ENCODE measurements at regions not wholly inside any gene's neighbourhood (a gene's known extent, or its start where the extent isn't known, plus 50 kb on each side); places are given as distances from the start of the nearest gene placed in this dataset.
"Not testable (repeated sequence)": the region's sequence is repeated elsewhere in the genome, so short reads cannot be mapped to it uniquely, and the experiment has no call there.

- no peak for DNase-seq
Observed at GRCh38 chr4:155590796-155591585, 75.7 kb upstream of the GUCY1A1 start.

GRCh38 chr4:155588437-155588836 is 78.2 kb upstream of the GUCY1A1 start:
- DNase-seq, result no peak

GRCh38 chr4:155587766-155588165 is 78.9 kb upstream of the GUCY1A1 start:
- no peak for DNase-seq

GRCh38 chr4:155582971-155583437 is 83.6 kb upstream of the GUCY1A1 start:
- DNase-seq, result no peak

- DNase-seq, result no peak
Observed at GRCh38 chr4:155582041-155582440, 84.6 kb upstream of the GUCY1A1 start.

- no peak for DNase-seq
Observed at GRCh38 chr4:155578726-155579370, 87.8 kb upstream of the GUCY1A1 start.

- no peak for DNase-seq
Observed at GRCh38 chr4:155578219-155578618, 88.4 kb upstream of the GUCY1A1 start.

- not testable (repeated sequence) for DNase-seq
Observed at GRCh38 chr4:155574329-155574728, 92.3 kb upstream of the GUCY1A1 start.

- DNase-seq, result no peak
Observed at GRCh38 chr4:155573126-155573525, 93.5 kb upstream of the GUCY1A1 start.

GRCh38 chr4:155572106-155572703 is 94.4 kb upstream of the GUCY1A1 start:
- DNase-seq, result no peak

GRCh38 chr4:155571184-155571944 is 95.3 kb upstream of the GUCY1A1 start:
- DNase-seq, result no peak

- DNase-seq, result no peak
Observed at GRCh38 chr4:155570661-155571060, 96.0 kb upstream of the GUCY1A1 start.

GRCh38 chr4:155569960-155570515 is 96.6 kb upstream of the GUCY1A1 start:
- no peak for DNase-seq

- DNase-seq, result no peak
Observed at GRCh38 chr4:155569471-155569870, 97.2 kb upstream of the GUCY1A1 start.

GRCh38 chr4:155568641-155569220 is 97.9 kb upstream of the GUCY1A1 start:
- DNase-seq, result no peak

GRCh38 chr4:155566354-155566753 is 100.3 kb upstream of the GUCY1A1 start:
- DNase-seq, result no peak

GRCh38 chr4:155565776-155566175 is 100.9 kb upstream of the GUCY1A1 start:
- DNase-seq, result no peak

- no peak for DNase-seq
Observed at GRCh38 chr4:155565330-155565729, 101.3 kb upstream of the GUCY1A1 start.

GRCh38 chr4:155564880-155565279 is 101.8 kb upstream of the GUCY1A1 start:
- no peak for DNase-seq

GRCh38 chr4:155564086-155564485 is 102.6 kb upstream of the GUCY1A1 start:
- no peak for DNase-seq

- no peak for DNase-seq
Observed at GRCh38 chr4:155559915-155560314, 106.7 kb upstream of the GUCY1A1 start.

- no peak for DNase-seq
Observed at GRCh38 chr4:155552180-155552579, 114.5 kb upstream of the GUCY1A1 start.

- DNase-seq, result no peak
Observed at GRCh38 chr4:155548173-155548572, 118.5 kb upstream of the GUCY1A1 start.
